UCSD-AML1 (cell line): ENCODE measurements at regions not wholly inside any gene's neighbourhood (a gene's known extent, or its start where the extent isn't known, plus 50 kb on each side); places are given as distances from the start of the nearest gene placed in this dataset.
"Not testable (repeated sequence)": the region's sequence is repeated elsewhere in the genome, so short reads cannot be mapped to it uniquely, and the experiment has no call there.

Source experiments
- DNase-seq: peaks from one replicate; lab custom pipeline; 2025; ENCODE audit not compliant: unreplicated experiment; lab: John Stamatoyannopoulos, UW

GRCh38 chr1:14129009-14129408, 429.0 kb downstream of the PRDM2 start:
- DNase-seq = no peak

- no peak for DNase-seq
Observed at GRCh38 chr1:14135070-14135469, 435.1 kb downstream of the PRDM2 start.

GRCh38 chr1:14136152-14136763, 436.3 kb downstream of the PRDM2 start:
- DNase-seq = no peak

- DNase-seq = no peak
Observed at GRCh38 chr1:14136881-14137280, 436.9 kb downstream of the PRDM2 start.

GRCh38 chr1:14137411-14138134, 437.6 kb downstream of the PRDM2 start:
- DNase-seq = no peak

- no peak for DNase-seq
Observed at GRCh38 chr1:14138135-14138506, 438.1 kb downstream of the PRDM2 start.

GRCh38 chr1:14138687-14139086, 438.7 kb downstream of the PRDM2 start:
- no peak for DNase-seq

- DNase-seq = no peak
Observed at GRCh38 chr1:14140831-14141401, 440.9 kb downstream of the PRDM2 start.

GRCh38 chr1:14141656-14142055, 441.7 kb downstream of the PRDM2 start:
- DNase-seq = no peak

GRCh38 chr1:14142397-14143100, 442.6 kb downstream of the PRDM2 start:
- DNase-seq = no peak

GRCh38 chr1:14143777-14144176, 443.8 kb downstream of the PRDM2 start:
- no peak for DNase-seq

GRCh38 chr1:14148526-14148925, 448.5 kb downstream of the PRDM2 start:
- DNase-seq = no peak

GRCh38 chr1:14149431-14149830, 449.1 kb upstream of the KAZN start:
- DNase-seq = no peak

- no peak for DNase-seq
Observed at GRCh38 chr1:14156543-14156942, 441.9 kb upstream of the KAZN start.

- DNase-seq = no peak
Observed at GRCh38 chr1:14160781-14161180, 437.7 kb upstream of the KAZN start.

GRCh38 chr1:14163246-14163645, 435.2 kb upstream of the KAZN start:
- DNase-seq = no peak

GRCh38 chr1:14165371-14165801, 433.1 kb upstream of the KAZN start:
- DNase-seq = no peak

GRCh38 chr1:14167884-14168283, 430.6 kb upstream of the KAZN start:
- no peak for DNase-seq

- no peak for DNase-seq
Observed at GRCh38 chr1:14168326-14169063, 430.0 kb upstream of the KAZN start.

GRCh38 chr1:14173598-14173997, 424.9 kb upstream of the KAZN start:
- no peak for DNase-seq

- DNase-seq = not testable (repeated sequence)
Observed at GRCh38 chr1:14177866-14178265, 420.6 kb upstream of the KAZN start.
